Ectodermal cell (in vitro differentiated cells): ENCODE measurements at regions not wholly inside any gene's neighbourhood (a gene's known extent, or its start where the extent isn't known, plus 50 kb on each side); places are given as distances from the start of the nearest gene placed in this dataset.

Source experiments
- H3K27ac ChIP-seq: 2 replicates; pipeline ENCODE4 v1.7.0; 2013; ENCODE audit warnings: mild to moderate bottlenecking, low read depth, low read length; ENCODE audit not compliant: insufficient read depth, poor library complexity, severe bottlenecking
- H3K27me3 ChIP-seq: 2 replicates; pipeline ENCODE4 v1.7.0; 2013; ENCODE audit warnings: mild to moderate bottlenecking, low read length; ENCODE audit not compliant: insufficient read depth, control insufficient read depth, poor library complexity, severe bottlenecking
- H3K36me3 ChIP-seq: one replicate; pipeline ENCODE4 v1.7.0; 2013; ENCODE audit warnings: low read length; ENCODE audit not compliant: control insufficient read depth, insufficient read depth
- H3K4me1 ChIP-seq: one replicate; pipeline ENCODE4 v1.7.0; 2013; ENCODE audit warnings: low read length; ENCODE audit not compliant: control insufficient read depth, insufficient read depth
- H3K4me3 ChIP-seq: 2 replicates; pipeline ENCODE4 v1.7.0; 2013; ENCODE audit warnings: low read depth, low read length, control low read depth; ENCODE audit not compliant: insufficient read depth
- H3K9me3 ChIP-seq: 2 replicates; pipeline ENCODE4 v1.7.0; 2013; ENCODE audit warnings: mild to moderate bottlenecking, low read length, moderate library complexity; ENCODE audit not compliant: control insufficient read depth
- WGBS, 2 experiments: methylation state at CpG; one replicate each; pipeline ENCODE4 v1.1.7; 2013; ENCODE audit warnings: missing lambda C conversion rate in 2 of 2; 5-methylcytosine and 5-hydroxymethylcytosine counted together

- WGBS, 2 experiments: 87 to 90% methylated on average over 7 of the region's 7 CpGs
- Histone ChIP-seq H3K27ac (no peak overlapping the region), H3K4me1 (no peaks in the 10 kb centered on the region), H3K36me3 (no peaks in the 10 kb centered on the region), H3K27me3 (no peaks in the 10 kb centered on the region), H3K4me3 (no peak overlapping the region), H3K9me3 (peaks cover 2% of the 10 kb centered on the region)
Observed at GRCh38 chr9:129522351-129522750, 98.5 kb downstream of the C9orf50 start.

GRCh38 chr9:129520082-129520481 is 100.8 kb downstream of the C9orf50 start:
- Histone ChIP-seq H3K27me3 (no peaks in the 10 kb centered on the region), H3K9me3 (peaks cover 2% of the 10 kb centered on the region), H3K4me1 (no peaks in the 10 kb centered on the region), H3K36me3 (no peaks in the 10 kb centered on the region), H3K4me3 (no peak overlapping the region), H3K27ac (no peak overlapping the region)
- WGBS, 2 experiments: 92 to 97% methylated on average over 3 of the region's 3 CpGs

- Histone ChIP-seq H3K27ac (no peak overlapping the region), H3K36me3 (no peaks in the 10 kb centered on the region)
Observed at GRCh38 chr9:129518074-129518473, 102.8 kb downstream of the C9orf50 start.

DNA sequence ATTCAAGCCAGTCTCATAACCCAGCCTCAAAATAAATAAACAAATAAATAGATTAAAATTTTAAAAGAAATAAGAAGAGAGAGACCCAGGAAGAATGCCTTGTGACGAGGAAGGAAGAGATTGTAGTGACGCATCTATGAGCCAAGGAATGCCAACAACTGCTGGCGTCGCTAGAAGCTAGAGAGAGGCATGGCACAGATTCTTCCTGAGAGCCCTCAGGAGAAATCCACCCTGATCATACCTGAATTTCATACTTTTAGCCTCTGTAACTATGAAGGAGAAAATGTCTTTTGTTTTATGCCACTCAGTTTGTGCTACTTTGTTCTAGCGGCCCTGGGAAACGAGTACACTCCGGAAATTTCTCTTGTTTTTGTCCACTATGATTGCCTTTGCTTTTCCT is 103.9 kb downstream of the C9orf50 start:
- Histone ChIP-seq H3K9me3 (peaks cover 9% of the 10 kb centered on the region), H3K27me3 (no peaks in the 10 kb centered on the region), H3K4me3 (no peak overlapping the region), H3K4me1 (no peaks in the 10 kb centered on the region), H3K27ac (no peak overlapping the region), H3K36me3 (no peaks in the 10 kb centered on the region)
- 92 to 94% methylated on average over 7 of the region's 7 CpGs for WGBS, 2 experiments

More at GRCh38 chr9:129518074-129518473, 102.8 kb downstream of the C9orf50 start:
- Histone ChIP-seq H3K4me1 (no peaks in the 10 kb centered on the region), H3K27me3 (no peaks in the 10 kb centered on the region), H3K4me3 (no peak overlapping the region), H3K9me3 (peaks cover 9% of the 10 kb centered on the region)

- Histone ChIP-seq H3K27me3 (no peaks in the 10 kb centered on the region), H3K4me3 (no peak overlapping the region), H3K36me3 (no peaks in the 10 kb centered on the region), H3K9me3 (peaks cover 9% of the 10 kb centered on the region), H3K27ac (no peak overlapping the region), H3K4me1 (no peaks in the 10 kb centered on the region)
- WGBS, 2 experiments: 87 to 92% methylated on average over 2 of the region's 2 CpGs
Observed at GRCh38 chr9:129514891-129515290, 106.0 kb downstream of the C9orf50 start.

- no peak overlapping the region for H3K4me3 ChIP-seq
- no peaks in the 10 kb centered on the region for H3K27me3 ChIP-seq
- no peaks in the 10 kb centered on the region for H3K36me3 ChIP-seq
- WGBS, 2 experiments: 91 to 93% methylated on average over 3 of the region's 3 CpGs
- H3K4me1 ChIP-seq: no peaks in the 10 kb centered on the region
- H3K27ac ChIP-seq: no peak overlapping the region
- peaks cover 9% of the 10 kb centered on the region for H3K9me3 ChIP-seq
Observed at GRCh38 chr9:129514497-129514867, 106.4 kb downstream of the C9orf50 start.

- no peaks in the 10 kb centered on the region for H3K36me3 ChIP-seq
- no peaks in the 10 kb centered on the region for H3K27me3 ChIP-seq
- H3K4me1 ChIP-seq: no peaks in the 10 kb centered on the region
- H3K9me3 ChIP-seq: peaks cover 9% of the 10 kb centered on the region
- no peak overlapping the region for H3K4me3 ChIP-seq
- WGBS, 2 experiments: 91 to 93% methylated on average over 7 of the region's 7 CpGs
- H3K27ac ChIP-seq: no peak overlapping the region
Observed at GRCh38 chr9:129513856-129514496, 106.9 kb downstream of the C9orf50 start.

GRCh38 chr9:129513282-129513681 is 107.6 kb downstream of the C9orf50 start:
- Histone ChIP-seq H3K27me3 (no peaks in the 10 kb centered on the region), H3K36me3 (no peaks in the 10 kb centered on the region), H3K4me1 (no peaks in the 10 kb centered on the region), H3K4me3 (no peak overlapping the region), H3K27ac (no peak overlapping the region), H3K9me3 (peaks cover 9% of the 10 kb centered on the region)
- WGBS, 2 experiments: 83 to 90% methylated on average over 3 of the region's 3 CpGs

GRCh38 chr9:129511285-129511900 is 109.5 kb downstream of the C9orf50 start:
- H3K36me3 ChIP-seq: no peaks in the 10 kb centered on the region
- H3K27me3 ChIP-seq: no peaks in the 10 kb centered on the region
- no peak overlapping the region for H3K4me3 ChIP-seq
- H3K4me1 ChIP-seq: no peaks in the 10 kb centered on the region
- H3K9me3 ChIP-seq: peaks cover 9% of the 10 kb centered on the region
- WGBS, 2 experiments: 91 to 92% methylated on average over 9 of the region's 9 CpGs
- H3K27ac ChIP-seq: no peak overlapping the region

DNA sequence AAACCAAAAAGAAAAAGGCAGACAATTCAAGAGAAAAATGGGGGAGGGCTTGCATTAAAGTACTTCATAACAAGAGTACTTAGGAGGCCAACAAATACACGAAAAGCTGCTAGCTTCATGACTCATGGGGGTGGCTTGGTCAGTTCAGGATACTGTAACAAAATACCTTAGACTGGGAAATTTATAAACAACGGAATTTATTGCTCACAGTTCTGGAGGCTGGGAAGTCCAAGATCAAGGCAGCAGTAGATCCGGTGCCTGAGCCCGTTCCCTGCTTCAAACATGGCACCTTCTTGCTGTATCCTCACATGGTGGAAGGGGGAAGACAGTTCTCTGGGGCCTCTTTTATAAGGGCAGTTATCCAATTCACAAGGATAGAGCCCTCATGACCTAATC is 111.4 kb downstream of the C9orf50 start:
- Histone ChIP-seq H3K36me3 (no peaks in the 10 kb centered on the region), H3K4me3 (no peak overlapping the region), H3K9me3 (peaks cover 2% of the 10 kb centered on the region), H3K27ac (no peak overlapping the region), H3K27me3 (no peaks in the 10 kb centered on the region), H3K4me1 (no peaks in the 10 kb centered on the region)
- WGBS, 2 experiments: 93 to 96% methylated on average over 4 of the region's 4 CpGs
